ENCODE measurements at regions not wholly inside any gene's neighbourhood (a gene's known extent, or its start where the extent isn't known, plus 50 kb on each side); places are given as distances from the start of the nearest gene placed in this dataset.

DNA sequence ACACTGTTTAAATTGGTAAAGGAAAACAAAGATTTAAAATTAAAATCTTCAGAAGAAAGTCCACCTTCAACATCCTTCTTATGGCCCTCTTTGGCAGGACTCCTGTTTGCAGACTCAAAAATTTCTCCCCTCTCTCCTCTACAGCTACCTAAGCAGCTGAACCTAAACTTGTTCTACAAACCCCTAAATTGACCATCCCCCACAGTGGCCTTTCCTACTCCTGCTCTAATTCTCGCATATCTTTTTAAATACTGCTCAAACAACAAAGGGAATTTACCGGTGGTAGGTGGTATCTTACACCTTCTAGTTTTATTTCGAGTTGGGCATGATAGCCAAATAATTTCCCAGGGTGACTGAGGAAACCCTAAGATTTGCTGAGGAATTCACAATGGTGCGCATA lies 53.5 kb upstream of the PDC start:
- TF ChIP-seq EZH2 (IDR thresholded peaks at IDR 0.05; ENCODE audit: insufficient read depth, poor library complexity, severe bottlenecking) (no peak), EZH2phosphoT487 (IDR thresholded peaks at IDR 0.05; ENCODE audit: insufficient read depth, low read depth) (no peak)

Measured in GM23248 (cell line).